Upper lobe of left lung (tissue), 4 donors: ENCODE measurements at regions not wholly inside any gene's neighbourhood (a gene's known extent, or its start where the extent isn't known, plus 50 kb on each side); places are given as distances from the start of the nearest gene placed in this dataset.

Experiments
- CTCF ChIP-seq, 6 experiments: fragments of 450-650 bp in 4 of 6; fragments of 200-600 bp in 2 of 6; sonication (generic) in 2 of 6; IDR thresholded peaks; one replicate each; pipeline ENCODE4 v1.5.1; 2016 to 2019; ENCODE audit warnings: antibody characterized with exemption in 6 of 6
- EP300 ChIP-seq, 4 donors: sonication (generic); formaldehyde crosslinking; IDR thresholded peaks; one replicate each; pipeline ENCODE4 v1.5.1; 2017; ENCODE audit warnings: antibody characterized with exemption in 4 of 4, control low read depth in 2 of 4
- POLR2AphosphoS5 ChIP-seq, 2 donors: sonication (generic); formaldehyde crosslinking; IDR thresholded peaks; one replicate each; pipeline ENCODE4 v1.5.1; 2017; ENCODE audit warnings: antibody characterized with exemption in 2 of 2

GRCh38 chr11:126148317-126148716, 63.1 kb downstream of the RPUSD4 start:
- TF ChIP-seq CTCF (IDR thresholded peaks at IDR 0.05) (no peak), POLR2AphosphoS5 (IDR thresholded peaks at IDR 0.05) (no peak), EP300 (IDR thresholded peaks at IDR 0.05) (no peak)
